GM23338 (cell line): ENCODE measurements at regions not wholly inside any gene's neighbourhood (a gene's known extent, or its start where the extent isn't known, plus 50 kb on each side); places are given as distances from the start of the nearest gene placed in this dataset.

Source experiments
- ATAC-seq: fragments of 200-7000 bp; cut with Tn5 transposase; 3 replicates; pipeline ENCODE4 v1.9.1; 2020
- DNase-seq: peaks from one replicate; pipeline ENCODE4 v3.0.0-alpha.2; 2015; ENCODE audit warnings: low spot score
- H2AFZ ChIP-seq: fragments of 200-600 bp; sonication (generic); 2 replicates; pipeline ENCODE4 v1.8.0; 2016; ENCODE audit warnings: antibody characterized with exemption, mild to moderate bottlenecking, moderate library complexity
- H3F3A ChIP-seq: fragments of 200-600 bp; sonication (generic); replicated peaks from 2 replicates; pipeline ENCODE4 v1.8.0; 2017; ENCODE audit warnings: antibody characterized with exemption, mixed run types, low read depth
- H3K27ac ChIP-seq: fragments of 200-600 bp; sonication (generic); 2 replicates; pipeline ENCODE4 v1.6.1; 2016; ENCODE audit warnings: low read depth
- H3K27me3 ChIP-seq: fragments of 200-600 bp; sonication (generic); 2 replicates; pipeline ENCODE4 v1.8.0; 2016; ENCODE audit warnings: mild to moderate bottlenecking, mixed run types, moderate library complexity; ENCODE audit not compliant: insufficient read depth
- H3K36me3 ChIP-seq: fragments of 200-600 bp; sonication (generic); 2 replicates; pipeline ENCODE4 v1.8.0; 2016; ENCODE audit warnings: mild to moderate bottlenecking; ENCODE audit not compliant: insufficient read depth
- H3K4me1 ChIP-seq: fragments of 200-600 bp; sonication (generic); 2 replicates; pipeline ENCODE4 v1.8.0; 2016; ENCODE audit warnings: mild to moderate bottlenecking, moderate library complexity; ENCODE audit not compliant: insufficient read depth
- H3K4me2 ChIP-seq: fragments of 200-600 bp; sonication (generic); 2 replicates; pipeline ENCODE4 v1.7.1; 2017; ENCODE audit warnings: mixed run types
- H3K4me3 ChIP-seq: fragments of 200-600 bp; sonication (generic); 2 replicates; pipeline ENCODE4 v1.6.1; 2016; ENCODE audit warnings: mixed run types
- H3K79me2 ChIP-seq: fragments of 200-600 bp; sonication (generic); replicated peaks from 2 replicates; pipeline ENCODE4 v1.8.0; 2017; ENCODE audit warnings: mild to moderate bottlenecking; ENCODE audit not compliant: insufficient read depth
- H3K9me2 ChIP-seq: fragments of 200-600 bp; sonication (generic); 2 replicates; pipeline ENCODE4 v1.8.0; 2017; ENCODE audit not compliant: insufficient read depth
- H4K20me1 ChIP-seq: fragments of 200-600 bp; sonication (generic); replicated peaks from 2 replicates; pipeline ENCODE4 v1.8.0; 2017; ENCODE audit warnings: mild to moderate bottlenecking; ENCODE audit not compliant: insufficient read depth
- H3K27ac Mint-ChIP-seq: 2 replicates; pipeline ENCODE4 v1.8.0; 2020; ENCODE audit warnings: inconsistent platforms, mild to moderate bottlenecking, moderate library complexity, mixed read lengths
- H3K27me3 Mint-ChIP-seq: 3 replicates; pipeline ENCODE4 v1.8.0; 2022; ENCODE audit warnings: low read depth, mild to moderate bottlenecking, moderate library complexity, mixed read lengths, inconsistent platforms; ENCODE audit not compliant: insufficient read depth, poor library complexity
- H3K36me3 Mint-ChIP-seq: 3 replicates; pipeline ENCODE4 v1.8.0; 2021; ENCODE audit warnings: low read depth, mild to moderate bottlenecking, inconsistent platforms, moderate library complexity, mixed read lengths
- H3K4me1 Mint-ChIP-seq: 3 replicates; pipeline ENCODE4 v1.8.0; 2020; ENCODE audit warnings: mild to moderate bottlenecking, inconsistent platforms, mixed read lengths
- H3K4me3 Mint-ChIP-seq: 3 replicates; pipeline ENCODE4 v1.8.0; 2021; ENCODE audit warnings: moderate library complexity, mild to moderate bottlenecking, inconsistent platforms, mixed read lengths
- H3K9me3 Mint-ChIP-seq: 3 replicates; pipeline ENCODE4 v1.8.0; 2020; ENCODE audit warnings: moderate library complexity, mild to moderate bottlenecking, inconsistent platforms, mixed read lengths
- CTCF ChIP-seq, 2 experiments: fragments of 200-600 bp in 1 of 2; sonication (generic) in 1 of 2; conservative IDR thresholded peaks; 2 replicates each; pipeline versions ENCODE4 v1.5.1 to v1.6.1; 2016 to 2017; ENCODE audit warnings: antibody characterized with exemption in 2 of 2, low read depth in 2 of 2, mild to moderate bottlenecking in 2 of 2, moderate library complexity in 1 of 2
- ETS1 ChIP-seq: IDR thresholded peaks from 2 replicates; pipeline ENCODE4 v1.6.1; 2016; ENCODE audit warnings: antibody characterized with exemption
- EZH2 ChIP-seq: fragments of 200-600 bp; sonication (generic); IDR thresholded peaks from one replicate; pipeline ENCODE4 v1.8.0; 2017; ENCODE audit warnings: antibody characterized with exemption, mild to moderate bottlenecking, low read depth; ENCODE audit not compliant: unreplicated experiment
- EZH2phosphoT487 ChIP-seq: fragments of 200-600 bp; sonication (generic); IDR thresholded peaks from one replicate; pipeline ENCODE4 v1.8.1; 2018; ENCODE audit warnings: antibody characterized with exemption; ENCODE audit not compliant: unreplicated experiment
- JUNB ChIP-seq: IDR thresholded peaks from one replicate; pipeline ENCODE4 v1.6.1; 2016; ENCODE audit warnings: antibody characterized with exemption; ENCODE audit not compliant: unreplicated experiment
- POLR2AphosphoS5 ChIP-seq: IDR thresholded peaks from 2 replicates; pipeline ENCODE4 v1.6.1; 2016; ENCODE audit warnings: antibody characterized with exemption, low read depth
- REST ChIP-seq: IDR thresholded peaks from one replicate; pipeline ENCODE4 v1.6.1; 2018; ENCODE audit warnings: antibody characterized with exemption; ENCODE audit not compliant: unreplicated experiment
- STAT1 ChIP-seq: IDR thresholded peaks from one replicate; pipeline ENCODE4 v1.6.1; 2016; ENCODE audit warnings: antibody characterized with exemption; ENCODE audit not compliant: unreplicated experiment
- ZNF114 ChIP-seq: fragments of 250-450 bp; sonication (Bioruptor Pico); IDR thresholded peaks from 2 replicates; pipeline ENCODE4 v1.5.0; 2020; ENCODE audit warnings: mild to moderate bottlenecking, moderate library complexity
- ZNF462 ChIP-seq: fragments of 250-450 bp; sonication (Bioruptor Pico); IDR thresholded peaks from 2 replicates; pipeline ENCODE4 v1.5.0; 2020; ENCODE audit warnings: mild to moderate bottlenecking, moderate library complexity

GRCh38 chr15:54808321-54808720 is 388.4 kb downstream of the RSL24D1 start:
- no peak overlapping the region for H3K27ac Mint-ChIP-seq
- no peaks in the 10 kb centered on the region for H4K20me1 ChIP-seq
- H3K4me2 ChIP-seq: no peak overlapping the region
- no peaks in the 10 kb centered on the region for H3K36me3 Mint-ChIP-seq
- H3K9me2 ChIP-seq: no peaks in the 10 kb centered on the region
- H3K27me3 Mint-ChIP-seq: no peaks in the 10 kb centered on the region
- H3K4me1 Mint-ChIP-seq: no peaks in the 10 kb centered on the region
- no peaks in the 10 kb centered on the region for H3K36me3 ChIP-seq
- no peak overlapping the region for H3K4me3 ChIP-seq
- H3F3A ChIP-seq: no peaks in the 10 kb centered on the region
- no peak overlapping the region for H3K4me3 Mint-ChIP-seq
- ATAC-seq: no peak
- H3K79me2 ChIP-seq: no peaks in the 10 kb centered on the region
- H3K4me1 ChIP-seq: no peaks in the 10 kb centered on the region
- no peak overlapping the region for H2AFZ ChIP-seq
- H3K27me3 ChIP-seq: no peaks in the 10 kb centered on the region
- no peak for DNase-seq
- H3K9me3 Mint-ChIP-seq: peaks cover 22% of the 10 kb centered on the region
- no peak for TF ChIP-seq STAT1
- H3K27ac ChIP-seq: no peak overlapping the region

- no peaks in the 10 kb centered on the region for H3K79me2 ChIP-seq
- H3K9me2 ChIP-seq: no peaks in the 10 kb centered on the region
- no peaks in the 10 kb centered on the region for H3K27me3 ChIP-seq
- Mint-ChIP-seq H3K9me3 (peaks cover 20% of the 10 kb centered on the region), H3K4me3 (no peak overlapping the region), H3K4me1 (no peaks in the 10 kb centered on the region), H3K36me3 (no peaks in the 10 kb centered on the region), H3K27me3 (peaks cover 2% of the 10 kb centered on the region), H3K27ac (no peak overlapping the region)
- H3K27ac ChIP-seq: no peak overlapping the region
- no peaks in the 10 kb centered on the region for H4K20me1 ChIP-seq
- no peaks in the 10 kb centered on the region for H3K4me1 ChIP-seq
- H3F3A ChIP-seq: no peaks in the 10 kb centered on the region
- H3K4me3 ChIP-seq: no peak overlapping the region
- H3K4me2 ChIP-seq: no peak overlapping the region
- no peaks in the 10 kb centered on the region; the same call in 1 of the 2 replicates for H3K36me3 ChIP-seq
- no peak overlapping the region for H2AFZ ChIP-seq
- no peak for ATAC-seq
- DNase-seq: no peak
- no peak for TF ChIP-seq REST
- TF ChIP-seq STAT1: no peak
- no peak for TF ChIP-seq ZNF462 (CRISPR knock-in tag)
- TF ChIP-seq ETS1: no peak
- no peak for TF ChIP-seq EZH2phosphoT487
- TF ChIP-seq EZH2: no peak
- TF ChIP-seq ZNF114 (CRISPR knock-in tag): no peak
- TF ChIP-seq CTCF (conservative IDR thresholded peaks at IDR 0.05; ENCODE audit: low read depth in 2 of 2): no peak
- TF ChIP-seq JUNB: no peak
- TF ChIP-seq POLR2AphosphoS5: no peak
Measured at GRCh38 chr15:54803987-54804386, 392.8 kb downstream of the RSL24D1 start.
